Caco-2 (cell line): ENCODE measurements at regions not wholly inside any gene's neighbourhood (a gene's known extent, or its start where the extent isn't known, plus 50 kb on each side); places are given as distances from the start of the nearest gene placed in this dataset.

Experiments used
- BruUV-seq: library from RNA; stranded (reverse); fragments of 400-500 nt; replicated peaks from 2 replicates; lab custom pipeline; 2021; lab: Mats Ljungman, UMichigan
- CTCF ChIA-PET: fragments of 300-600 bp; sonication (Branson Sonifier 250); formaldehyde crosslinking; loops from one replicate; lab custom pipeline; 2022; ENCODE audit warnings: antibody characterized with exemption; lab: Charles Lee
- POLR2A ChIA-PET: fragments of 300-600 bp; sonication (Branson Sonifier 250); formaldehyde crosslinking; loops from one replicate; lab custom pipeline; 2022; ENCODE audit warnings: antibody characterized with exemption; lab: Charles Lee
- DNase-seq, 2 experiments: peaks; one replicate each; pipeline versions ENCODE4 v3.0.0 to v3.0.0-alpha.2; 2020 to 2022
- H3K27me3 ChIP-seq: replicated peaks from 2 replicates; pipeline ENCODE4 v1.6.0; 2011; ENCODE audit warnings: low read length; ENCODE audit not compliant: control insufficient read depth, insufficient read depth
- H3K36me3 ChIP-seq: 2 replicates; pipeline ENCODE4 v1.5.1; 2011; ENCODE audit warnings: low read length; ENCODE audit not compliant: control insufficient read depth, insufficient read depth
- H3K4me1 ChIP-seq: fragments of 250-450 bp; sonication (Bioruptor Pico); 2 replicates; pipeline ENCODE4 v1.5.1; 2020; ENCODE audit warnings: mild to moderate bottlenecking
- H3K4me3 ChIP-seq: 2 replicates; pipeline ENCODE4 v1.5.1; 2011; ENCODE audit warnings: low read depth, mild to moderate bottlenecking, control low read depth, low read length
- H3K9me3 ChIP-seq: fragments of 250-450 bp; sonication (Bioruptor Pico); 2 replicates; pipeline ENCODE4 v1.5.1; 2020; ENCODE audit warnings: mild to moderate bottlenecking, moderate library complexity
- H3K27ac Mint-ChIP-seq: one replicate; pipeline ENCODE4 v1.8.0; 2022; ENCODE audit warnings: mixed read lengths; ENCODE audit not compliant: unreplicated experiment
- H3K27me3 Mint-ChIP-seq: one replicate; pipeline ENCODE4 v1.8.0; 2022; ENCODE audit warnings: mixed read lengths; ENCODE audit not compliant: insufficient read depth, unreplicated experiment
- H3K36me3 Mint-ChIP-seq: one replicate; pipeline ENCODE4 v1.8.0; 2022; ENCODE audit warnings: mild to moderate bottlenecking, mixed read lengths; ENCODE audit not compliant: insufficient read depth, unreplicated experiment
- H3K4me1 Mint-ChIP-seq: one replicate; pipeline ENCODE4 v1.8.0; 2022; ENCODE audit warnings: low read depth, mixed read lengths; ENCODE audit not compliant: unreplicated experiment
- H3K4me3 Mint-ChIP-seq: one replicate; pipeline ENCODE4 v1.8.0; 2022; ENCODE audit warnings: mild to moderate bottlenecking, moderate library complexity, mixed read lengths; ENCODE audit not compliant: unreplicated experiment
- H3K9me3 Mint-ChIP-seq: one replicate; pipeline ENCODE4 v1.8.0; 2022; ENCODE audit warnings: mixed read lengths; ENCODE audit not compliant: unreplicated experiment
- intact Hi-C: fragments of 100-400 bp; cut with micrococcal nuclease; formaldehyde crosslinking; loops from one replicate; pipeline ENCODE4 v1.10.0; 2022; ENCODE audit not compliant: unreplicated experiment
- TF ChIP-seq, protein P1 (sequence below), 2 experiments: fragments of 200-600 bp in 1 of 2; IDR thresholded peaks; 1 replicate in 1 of 2; 2 replicates in 1 of 2; pipeline versions ENCODE4 v1.5.1 to v1.8.0; 2011 to 2022; ENCODE audit warnings: antibody characterized with exemption in 1 of 2, control low read depth in 1 of 2, inconsistent platforms in 1 of 2, low read depth in 1 of 2, low read length in 1 of 2, mild to moderate bottlenecking in 1 of 2, moderate library complexity in 1 of 2; ENCODE audit not compliant: insufficient read depth in 1 of 2, severe bottlenecking in 1 of 2, unreplicated experiment in 1 of 2

- H3K4me1 Mint-ChIP-seq, result no peaks in the 10 kb centered on the region
- CTCF ChIA-PET, result no interaction called here
- no peaks in the 10 kb centered on the region for H3K9me3 Mint-ChIP-seq
- TF ChIP-seq, protein P1, sequence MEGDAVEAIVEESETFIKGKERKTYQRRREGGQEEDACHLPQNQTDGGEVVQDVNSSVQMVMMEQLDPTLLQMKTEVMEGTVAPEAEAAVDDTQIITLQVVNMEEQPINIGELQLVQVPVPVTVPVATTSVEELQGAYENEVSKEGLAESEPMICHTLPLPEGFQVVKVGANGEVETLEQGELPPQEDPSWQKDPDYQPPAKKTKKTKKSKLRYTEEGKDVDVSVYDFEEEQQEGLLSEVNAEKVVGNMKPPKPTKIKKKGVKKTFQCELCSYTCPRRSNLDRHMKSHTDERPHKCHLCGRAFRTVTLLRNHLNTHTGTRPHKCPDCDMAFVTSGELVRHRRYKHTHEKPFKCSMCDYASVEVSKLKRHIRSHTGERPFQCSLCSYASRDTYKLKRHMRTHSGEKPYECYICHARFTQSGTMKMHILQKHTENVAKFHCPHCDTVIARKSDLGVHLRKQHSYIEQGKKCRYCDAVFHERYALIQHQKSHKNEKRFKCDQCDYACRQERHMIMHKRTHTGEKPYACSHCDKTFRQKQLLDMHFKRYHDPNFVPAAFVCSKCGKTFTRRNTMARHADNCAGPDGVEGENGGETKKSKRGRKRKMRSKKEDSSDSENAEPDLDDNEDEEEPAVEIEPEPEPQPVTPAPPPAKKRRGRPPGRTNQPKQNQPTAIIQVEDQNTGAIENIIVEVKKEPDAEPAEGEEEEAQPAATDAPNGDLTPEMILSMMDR (IDR thresholded peaks at IDR 0.05; ENCODE audit: insufficient read depth in 1 of 2, low read depth in 1 of 2, low read length in 1 of 2, severe bottlenecking in 1 of 2, unreplicated experiment in 1 of 2), result no peak
- no peaks in the 10 kb centered on the region for H3K4me1 ChIP-seq
- no peak overlapping the region for H3K4me3 Mint-ChIP-seq
- H3K36me3 ChIP-seq, result no peaks in the 10 kb centered on the region
- intact Hi-C loops, result no loop called here
- BruUV-seq, result no TSS peak
- H3K27me3 ChIP-seq, result no peaks in the 10 kb centered on the region
- DNase-seq, result no peak
- no peaks in the 10 kb centered on the region for H3K36me3 Mint-ChIP-seq
- H3K27me3 Mint-ChIP-seq, result peaks cover 9% of the 10 kb centered on the region
- no peak overlapping the region for H3K27ac Mint-ChIP-seq
- H3K4me3 ChIP-seq, result no peak overlapping the region
- POLR2A ChIA-PET, result no interaction called here
- no peaks in the 10 kb centered on the region for H3K9me3 ChIP-seq
Observed at GRCh38 chr5:111668477-111669414, 88.2 kb downstream of the NREP start.

DNA sequence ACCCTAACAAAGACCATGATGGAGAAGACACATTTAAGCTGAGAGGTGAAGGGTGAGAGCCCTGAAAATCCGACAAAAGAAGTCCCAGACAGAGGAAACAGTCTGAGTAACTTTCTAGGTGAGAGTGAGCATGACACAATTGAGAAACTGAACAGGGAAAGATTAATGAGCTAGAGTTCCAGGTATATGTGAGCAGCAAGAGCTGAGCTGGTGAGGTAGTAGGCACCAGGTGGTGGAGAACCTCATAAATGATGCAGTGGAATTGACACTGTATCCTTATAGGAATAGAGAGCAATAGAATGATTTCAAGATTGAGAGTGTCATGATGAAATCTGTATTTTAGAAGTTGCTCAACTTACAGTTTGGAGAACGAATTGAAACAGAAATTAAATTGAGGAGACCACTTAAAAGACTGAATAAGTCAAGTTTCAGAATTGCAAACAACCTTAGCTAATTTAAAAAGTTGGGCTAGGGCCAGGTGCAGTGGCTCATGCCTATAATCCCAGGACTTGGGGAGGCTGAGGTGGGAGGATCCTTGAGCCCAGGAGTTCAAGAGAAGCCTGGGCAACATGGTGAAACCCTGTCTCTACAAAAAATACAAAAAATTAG, 89.8 kb downstream of the NREP start:
- Mint-ChIP-seq H3K9me3 (no peaks in the 10 kb centered on the region), H3K36me3 (no peaks in the 10 kb centered on the region), H3K4me1 (no peaks in the 10 kb centered on the region), H3K27ac (no peak overlapping the region), H3K4me3 (no peak overlapping the region), H3K27me3 (peaks cover 5% of the 10 kb centered on the region)
- Histone ChIP-seq H3K36me3 (no peaks in the 10 kb centered on the region), H3K4me1 (no peaks in the 10 kb centered on the region), H3K4me3 (no peak overlapping the region), H3K27me3 (no peaks in the 10 kb centered on the region), H3K9me3 (no peaks in the 10 kb centered on the region)
- BruUV-seq, result no TSS peak
- POLR2A ChIA-PET, result no interaction called here
- TF ChIP-seq, protein P1 (IDR thresholded peaks at IDR 0.05; ENCODE audit: insufficient read depth in 1 of 2, low read depth in 1 of 2, low read length in 1 of 2, severe bottlenecking in 1 of 2, unreplicated experiment in 1 of 2), result no peak
- DNase-seq, result no peak
- CTCF ChIA-PET, result no interaction called here
- intact Hi-C loops, result no loop called here

- H3K36me3 Mint-ChIP-seq, result no peaks in the 10 kb centered on the region
- Histone ChIP-seq H3K4me1 (peaks cover 5% of the 10 kb centered on the region), H3K4me3 (no peak overlapping the region), H3K36me3 (no peaks in the 10 kb centered on the region), H3K27me3 (no peaks in the 10 kb centered on the region), H3K9me3 (peaks cover 11% of the 10 kb centered on the region)
- H3K9me3 Mint-ChIP-seq, result peaks cover 26% of the 10 kb centered on the region
- ChIA-PET CTCF (no interaction called here), POLR2A (no interaction called here)
- peaks cover 2% of the 10 kb centered on the region for H3K27me3 Mint-ChIP-seq
- DNase-seq, result peak in 1 of 2 experiments; percentile 25
- no TSS peak for BruUV-seq
- TF ChIP-seq, protein P1 (IDR thresholded peaks at IDR 0.05; ENCODE audit: insufficient read depth in 1 of 2, low read depth in 1 of 2, low read length in 1 of 2, severe bottlenecking in 1 of 2, unreplicated experiment in 1 of 2), result no peak
- no peak overlapping the region for H3K4me3 Mint-ChIP-seq
- no peak overlapping the region for H3K27ac Mint-ChIP-seq
- H3K4me1 Mint-ChIP-seq, result no peaks in the 10 kb centered on the region
- intact Hi-C loops, result loop anchor here (5.0 kb wide), 1 partner anchor 104 kb away; no protein-coding TSS in a partner anchor
Observed at GRCh38 chr5:111656580-111656979, 100.4 kb downstream of the NREP start.
